ENCODE measurements at regions not wholly inside any gene's neighbourhood (a gene's known extent, or its start where the extent isn't known, plus 50 kb on each side); places are given as distances from the start of the nearest gene placed in this dataset.

DNA sequence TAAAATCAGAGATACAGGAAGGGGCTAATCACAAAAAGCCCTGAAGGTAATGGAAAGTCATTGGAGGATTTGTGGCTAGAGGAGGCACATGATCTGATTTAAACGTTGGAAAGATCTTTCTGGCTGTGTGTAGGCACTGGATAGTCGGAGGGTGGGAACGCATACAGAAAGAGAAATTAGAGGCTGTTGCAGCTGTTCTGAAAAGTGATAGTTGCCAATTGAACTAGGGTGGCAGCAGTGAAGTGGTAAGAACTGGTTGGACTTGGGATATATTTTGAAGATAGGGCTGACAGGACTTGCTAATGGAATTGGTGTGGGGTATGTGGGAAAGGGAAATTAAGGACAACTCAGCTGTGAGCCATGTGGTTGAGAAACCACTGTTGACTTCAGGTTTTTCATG, 223.6 kb downstream of the OGFRL1 start:
- Histone ChIP-seq H3K4me1 (ENCODE audit: control insufficient read depth, insufficient read depth, low read length) (no peaks in the 10 kb centered on the region), H3K4me3 (ENCODE audit: low read length) (no peak overlapping the region), H3K9me3 (ENCODE audit: control insufficient read depth, low read depth, low read length) (no peaks in the 10 kb centered on the region), H3K36me3 (ENCODE audit: control insufficient read depth, insufficient read depth, low read length) (no peaks in the 10 kb centered on the region), H3K27me3 (ENCODE audit: control insufficient read depth, insufficient read depth, low read length) (no peaks in the 10 kb centered on the region), H3K27ac (ENCODE audit: low read length) (no peak overlapping the region)
- 100% methylated on average over 1 of the region's 3 CpGs for WGBS (ENCODE audit: insufficient coverage, low lambda C conversion rate)
- DNase-seq, result no peak

DNA sequence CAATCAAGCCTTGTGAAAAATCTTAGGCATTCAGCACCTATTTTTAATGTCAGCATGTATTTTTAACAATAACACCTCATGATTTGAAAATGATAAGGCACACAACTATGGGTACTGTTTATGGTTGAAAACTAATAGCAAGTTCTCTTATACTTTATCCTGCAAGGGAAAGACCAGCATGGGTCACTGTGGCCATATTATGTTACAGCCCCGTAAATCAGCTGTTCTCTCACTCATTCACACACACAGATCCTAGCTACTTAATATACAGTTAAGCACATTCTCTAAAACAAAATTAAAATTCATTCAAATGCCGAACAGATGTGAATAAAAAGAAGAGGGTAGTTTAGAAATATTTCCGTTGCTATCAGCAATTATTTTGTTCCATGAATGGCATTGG, 224.4 kb downstream of the OGFRL1 start:
- H3K4me1 ChIP-seq (ENCODE audit: control insufficient read depth, insufficient read depth, low read length), result no peaks in the 10 kb centered on the region

DNA sequence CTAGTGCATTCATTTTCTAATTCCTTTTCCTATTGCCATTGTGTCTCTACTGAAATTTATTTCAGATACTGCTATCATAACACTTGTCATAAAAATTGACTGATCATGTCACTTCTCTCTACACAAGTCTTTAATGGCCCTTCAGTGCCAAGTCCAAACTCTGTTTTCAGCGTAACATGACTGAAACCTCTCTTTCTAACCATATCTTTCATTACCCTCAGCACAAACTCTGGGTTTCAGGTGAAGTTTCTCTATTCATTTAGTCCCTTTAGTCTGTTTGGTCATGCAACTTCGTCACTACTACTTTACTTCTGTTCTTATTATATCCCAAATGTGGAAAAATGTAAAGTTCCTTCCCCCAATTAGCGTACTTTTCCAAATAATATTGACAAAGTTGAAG, 234.9 kb downstream of the OGFRL1 start:
- 80% methylated on average over 1 of the region's 3 CpGs for WGBS (ENCODE audit: insufficient coverage, low lambda C conversion rate)
- H3K4me1 ChIP-seq (ENCODE audit: control insufficient read depth, insufficient read depth, low read length), result no peaks in the 10 kb centered on the region
- H3K27me3 ChIP-seq (ENCODE audit: control insufficient read depth, insufficient read depth, low read length), result no peaks in the 10 kb centered on the region
- DNase-seq, result peak in 1 of 2 donors; percentile 49
- no peaks in the 10 kb centered on the region for H3K36me3 ChIP-seq (ENCODE audit: control insufficient read depth, insufficient read depth, low read length)
- no peak overlapping the region for H3K27ac ChIP-seq (ENCODE audit: low read length)
- H3K4me3 ChIP-seq (ENCODE audit: low read length), result no peak overlapping the region
- H3K9me3 ChIP-seq (ENCODE audit: control insufficient read depth, low read depth, low read length), result no peaks in the 10 kb centered on the region

More for the DNA sequence above, 224.4 kb downstream of the OGFRL1 start:
- no peaks in the 10 kb centered on the region for H3K9me3 ChIP-seq (ENCODE audit: control insufficient read depth, low read depth, low read length)
- H3K27me3 ChIP-seq (ENCODE audit: control insufficient read depth, insufficient read depth, low read length), result no peaks in the 10 kb centered on the region
- no peaks in the 10 kb centered on the region for H3K36me3 ChIP-seq (ENCODE audit: control insufficient read depth, insufficient read depth, low read length)
- no peak overlapping the region for H3K27ac ChIP-seq (ENCODE audit: low read length)
- no peak overlapping the region for H3K4me3 ChIP-seq (ENCODE audit: low read length)
- DNase-seq, result no peak
- WGBS (ENCODE audit: insufficient coverage, low lambda C conversion rate), result 89% methylated on average over 2 of the region's 3 CpGs

DNA sequence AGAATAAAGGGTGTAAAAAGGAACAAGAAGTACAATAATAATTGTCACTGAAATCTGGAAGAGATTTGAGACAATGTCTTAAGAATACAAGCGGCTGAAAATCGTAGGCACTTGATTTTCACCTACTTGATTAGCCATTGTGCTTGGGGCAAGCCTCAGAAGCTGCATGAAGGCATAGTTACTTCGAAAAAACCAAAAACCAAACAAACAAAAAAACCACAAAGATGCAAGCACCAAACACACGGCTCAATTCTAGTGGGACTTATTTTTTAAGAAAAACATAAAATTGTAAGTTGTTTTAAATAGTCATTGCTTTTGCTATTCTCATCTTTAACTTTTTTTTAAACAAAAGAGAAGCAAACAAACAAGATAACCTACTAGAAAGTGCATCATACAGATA, 235.6 kb downstream of the OGFRL1 start:
- DNase-seq, result no peak
- Histone ChIP-seq H3K4me3 (ENCODE audit: low read length) (no peak overlapping the region), H3K27ac (ENCODE audit: low read length) (no peak overlapping the region), H3K27me3 (ENCODE audit: control insufficient read depth, insufficient read depth, low read length) (no peaks in the 10 kb centered on the region), H3K36me3 (ENCODE audit: control insufficient read depth, insufficient read depth, low read length) (no peaks in the 10 kb centered on the region), H3K9me3 (ENCODE audit: control insufficient read depth, low read depth, low read length) (no peaks in the 10 kb centered on the region), H3K4me1 (ENCODE audit: control insufficient read depth, insufficient read depth, low read length) (no peaks in the 10 kb centered on the region)
- 63% methylated on average over 3 of the region's 4 CpGs for WGBS (ENCODE audit: insufficient coverage, low lambda C conversion rate)

DNA sequence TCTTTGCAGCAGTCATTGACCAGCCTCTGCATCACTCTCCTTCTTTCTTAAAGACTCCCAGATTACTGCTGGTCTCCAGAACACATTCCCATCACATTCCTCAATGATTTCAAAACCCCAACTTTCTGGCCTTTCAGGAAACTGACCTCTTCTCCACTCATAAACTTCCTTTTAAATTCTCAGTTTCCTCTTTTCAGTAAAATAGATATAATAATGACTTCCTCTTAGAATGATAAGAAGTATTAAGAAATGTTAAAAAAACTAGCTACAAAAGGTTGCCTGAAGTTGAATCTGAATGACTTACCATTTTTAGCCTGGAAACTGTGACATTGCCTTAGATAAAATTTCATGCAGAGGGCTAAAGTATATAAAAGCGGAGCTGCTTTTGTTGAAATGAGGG, 239.3 kb downstream of the OGFRL1 start:
- Histone ChIP-seq H3K36me3 (ENCODE audit: control insufficient read depth, insufficient read depth, low read length) (no peaks in the 10 kb centered on the region), H3K27ac (ENCODE audit: low read length) (no peak overlapping the region), H3K4me3 (ENCODE audit: low read length) (no peak overlapping the region), H3K4me1 (ENCODE audit: control insufficient read depth, insufficient read depth, low read length) (no peaks in the 10 kb centered on the region), H3K9me3 (ENCODE audit: control insufficient read depth, low read depth, low read length) (no peaks in the 10 kb centered on the region), H3K27me3 (ENCODE audit: control insufficient read depth, insufficient read depth, low read length) (no peaks in the 10 kb centered on the region)
- DNase-seq, result no peak
- WGBS (ENCODE audit: insufficient coverage, low lambda C conversion rate), result 100% methylated on average over 1 of the region's 1 CpG

DNA sequence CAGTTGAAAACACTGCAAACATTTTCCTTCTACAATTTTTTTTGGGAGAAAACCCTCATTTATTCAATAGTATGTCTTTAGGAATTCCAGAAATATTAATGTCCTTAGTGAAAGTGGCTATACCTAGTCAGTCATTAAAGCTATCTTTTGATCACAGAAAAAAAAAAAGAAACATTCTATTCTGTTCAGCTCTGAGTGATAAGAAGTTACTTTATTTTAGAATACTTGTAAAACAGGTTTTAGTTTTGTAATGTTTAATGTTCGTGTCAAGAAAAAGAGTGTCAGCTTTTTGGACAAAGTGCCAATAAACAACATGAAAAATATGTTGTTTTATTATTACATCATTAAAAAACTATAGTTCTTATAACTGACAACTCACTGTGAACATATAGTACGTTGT, 240.4 kb downstream of the OGFRL1 start:
- no peak for DNase-seq
- no peak overlapping the region for H3K27ac ChIP-seq (ENCODE audit: low read length)
- H3K27me3 ChIP-seq (ENCODE audit: control insufficient read depth, insufficient read depth, low read length), result no peaks in the 10 kb centered on the region
- H3K4me1 ChIP-seq (ENCODE audit: control insufficient read depth, insufficient read depth, low read length), result no peaks in the 10 kb centered on the region
- no peak overlapping the region for H3K4me3 ChIP-seq (ENCODE audit: low read length)
- 54% methylated on average over 2 of the region's 2 CpGs for WGBS (ENCODE audit: insufficient coverage, low lambda C conversion rate)
- H3K36me3 ChIP-seq (ENCODE audit: control insufficient read depth, insufficient read depth, low read length), result no peaks in the 10 kb centered on the region
- no peaks in the 10 kb centered on the region for H3K9me3 ChIP-seq (ENCODE audit: control insufficient read depth, low read depth, low read length)

DNA sequence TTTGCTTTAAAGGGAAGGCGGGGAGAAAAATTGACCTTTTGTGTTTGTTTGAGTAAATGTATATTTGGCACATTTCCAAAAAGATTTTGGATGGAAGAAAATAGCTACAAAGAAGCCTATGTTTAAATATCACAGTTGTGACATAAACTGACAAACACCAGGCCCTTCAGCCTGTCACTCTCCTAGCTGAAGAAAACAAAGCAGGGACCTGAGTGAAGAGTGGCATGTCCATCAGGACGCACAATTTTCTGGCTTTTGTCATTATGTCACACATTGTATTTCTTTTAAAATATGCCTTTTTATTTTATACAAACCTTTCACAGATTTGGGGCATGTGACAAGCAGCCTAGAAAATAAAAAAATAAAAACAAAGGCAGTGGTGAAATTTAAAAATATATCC, 241.2 kb downstream of the OGFRL1 start:
- no peak overlapping the region for H3K27ac ChIP-seq (ENCODE audit: low read length)
- no peaks in the 10 kb centered on the region for H3K27me3 ChIP-seq (ENCODE audit: control insufficient read depth, insufficient read depth, low read length)
- H3K4me3 ChIP-seq (ENCODE audit: low read length), result no peak overlapping the region
- 80% methylated on average over 1 of the region's 2 CpGs for WGBS (ENCODE audit: insufficient coverage, low lambda C conversion rate)
- DNase-seq, result no peak
- no peaks in the 10 kb centered on the region for H3K9me3 ChIP-seq (ENCODE audit: control insufficient read depth, low read depth, low read length)
- no peaks in the 10 kb centered on the region for H3K4me1 ChIP-seq (ENCODE audit: control insufficient read depth, insufficient read depth, low read length)
- H3K36me3 ChIP-seq (ENCODE audit: control insufficient read depth, insufficient read depth, low read length), result no peaks in the 10 kb centered on the region

DNA sequence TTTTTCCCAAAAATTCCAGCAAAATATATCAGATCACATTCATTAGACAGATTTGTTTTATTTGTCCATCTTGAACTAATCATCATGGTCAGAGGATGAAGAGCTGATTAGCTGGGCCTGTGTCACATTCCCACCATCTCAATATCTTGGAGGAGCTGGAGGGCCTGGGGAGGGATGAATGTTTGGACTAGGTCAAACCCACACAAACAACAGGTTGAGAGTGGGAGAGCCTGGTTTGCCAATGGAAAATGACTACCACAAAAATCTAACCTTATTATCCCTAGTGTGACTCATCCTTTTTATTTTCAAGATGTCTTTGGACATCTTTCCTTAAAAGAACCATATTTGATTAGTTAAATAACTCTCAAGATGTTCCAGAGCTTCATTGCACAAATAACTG, 242.4 kb downstream of the OGFRL1 start:
- no peaks in the 10 kb centered on the region for H3K9me3 ChIP-seq (ENCODE audit: control insufficient read depth, low read depth, low read length)
- H3K27me3 ChIP-seq (ENCODE audit: control insufficient read depth, insufficient read depth, low read length), result no peaks in the 10 kb centered on the region
- no peak overlapping the region for H3K4me3 ChIP-seq (ENCODE audit: low read length)
- H3K4me1 ChIP-seq (ENCODE audit: control insufficient read depth, insufficient read depth, low read length), result no peaks in the 10 kb centered on the region
- H3K27ac ChIP-seq (ENCODE audit: low read length), result no peak overlapping the region
- no peaks in the 10 kb centered on the region for H3K36me3 ChIP-seq (ENCODE audit: control insufficient read depth, insufficient read depth, low read length)
- DNase-seq, result no peak

DNA sequence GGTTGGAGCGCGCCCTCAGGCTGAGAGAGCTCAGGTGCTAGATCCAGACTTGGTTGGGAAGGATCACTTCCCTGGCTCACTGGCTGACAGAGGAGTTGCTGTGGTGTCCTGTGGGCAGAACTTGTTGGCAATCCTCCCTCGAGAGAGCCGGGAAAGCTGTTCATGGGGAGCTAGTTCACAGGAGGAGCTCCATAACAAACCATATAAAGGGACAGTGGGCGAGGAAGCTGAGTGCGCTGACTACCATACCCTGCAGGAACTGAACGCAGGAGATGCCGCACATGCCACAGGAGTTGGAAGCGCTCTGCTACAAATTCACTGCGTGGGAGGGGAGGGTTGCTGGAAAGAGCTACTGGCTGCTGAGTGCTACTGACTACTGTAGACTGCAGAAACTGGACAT, 243.2 kb downstream of the OGFRL1 start:
- Histone ChIP-seq H3K4me3 (ENCODE audit: low read length) (no peak overlapping the region), H3K36me3 (ENCODE audit: control insufficient read depth, insufficient read depth, low read length) (no peaks in the 10 kb centered on the region), H3K9me3 (ENCODE audit: control insufficient read depth, low read depth, low read length) (no peaks in the 10 kb centered on the region), H3K4me1 (ENCODE audit: control insufficient read depth, insufficient read depth, low read length) (no peaks in the 10 kb centered on the region), H3K27me3 (ENCODE audit: control insufficient read depth, insufficient read depth, low read length) (no peaks in the 10 kb centered on the region), H3K27ac (ENCODE audit: low read length) (no peak overlapping the region)
- DNase-seq, result no peak
- no CpG with 5 or more reads among the region's 10 CpGs for WGBS (ENCODE audit: insufficient coverage, low lambda C conversion rate)

DNA sequence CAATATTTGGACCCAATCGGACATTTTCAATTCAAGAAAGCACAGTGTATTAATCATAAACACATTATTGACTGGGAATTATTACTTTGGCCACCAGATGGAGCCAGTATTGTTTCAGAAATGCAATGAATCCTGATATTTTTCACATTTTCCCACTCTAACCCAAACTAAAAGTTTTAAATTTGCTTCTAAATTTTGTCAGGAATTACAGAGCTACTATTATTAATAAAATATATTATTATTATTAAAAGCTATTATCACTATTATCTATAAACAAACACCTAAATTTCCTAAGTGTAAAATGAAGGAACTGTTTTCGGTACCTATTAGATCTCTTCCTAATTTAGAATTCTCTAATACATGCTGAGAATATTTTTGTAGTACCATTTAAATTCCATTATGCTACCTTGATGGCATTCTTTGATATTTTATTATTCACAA, 245.3 kb downstream of the OGFRL1 start:
- Histone ChIP-seq H3K36me3 (ENCODE audit: control insufficient read depth, insufficient read depth, low read length) (no peaks in the 10 kb centered on the region), H3K4me3 (ENCODE audit: low read length) (no peak overlapping the region), H3K27ac (ENCODE audit: low read length) (no peak overlapping the region), H3K27me3 (ENCODE audit: control insufficient read depth, insufficient read depth, low read length) (no peaks in the 10 kb centered on the region), H3K9me3 (ENCODE audit: control insufficient read depth, low read depth, low read length) (no peaks in the 10 kb centered on the region), H3K4me1 (ENCODE audit: control insufficient read depth, insufficient read depth, low read length) (no peaks in the 10 kb centered on the region)
- DNase-seq, result no peak
- WGBS (ENCODE audit: insufficient coverage, low lambda C conversion rate), result 20% methylated on average over 1 of the region's 2 CpGs

DNA sequence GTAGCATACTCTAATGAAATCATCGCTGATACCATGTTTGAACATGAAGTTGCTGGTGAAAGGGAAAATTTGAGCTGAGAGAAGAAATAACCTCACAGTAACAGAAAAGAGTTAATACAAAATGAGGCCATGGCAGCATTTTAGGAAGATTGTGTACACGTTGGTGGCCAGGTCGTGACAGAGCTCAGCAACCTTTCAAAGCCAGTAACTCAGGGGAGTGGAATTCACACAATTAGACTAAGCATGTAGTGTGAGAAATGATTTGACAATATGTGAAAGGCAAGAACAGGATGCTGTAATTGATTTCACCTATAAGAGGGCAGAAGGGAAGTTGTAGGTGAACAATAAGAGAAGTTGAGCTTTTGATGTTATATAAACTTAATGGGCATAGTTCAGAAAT, 246.3 kb downstream of the OGFRL1 start:
- H3K4me1 ChIP-seq (ENCODE audit: control insufficient read depth, insufficient read depth, low read length), result no peaks in the 10 kb centered on the region
- no peak overlapping the region for H3K4me3 ChIP-seq (ENCODE audit: low read length)
- no peak for DNase-seq
- no peak overlapping the region for H3K27ac ChIP-seq (ENCODE audit: low read length)
- 71% methylated on average over 3 of the region's 3 CpGs for WGBS (ENCODE audit: insufficient coverage, low lambda C conversion rate)
- no peaks in the 10 kb centered on the region for H3K27me3 ChIP-seq (ENCODE audit: control insufficient read depth, insufficient read depth, low read length)
- H3K9me3 ChIP-seq (ENCODE audit: control insufficient read depth, low read depth, low read length), result no peaks in the 10 kb centered on the region
- H3K36me3 ChIP-seq (ENCODE audit: control insufficient read depth, insufficient read depth, low read length), result no peaks in the 10 kb centered on the region
